ENCODE measurements at regions not wholly inside any gene's neighbourhood (a gene's known extent, or its start where the extent isn't known, plus 50 kb on each side); places are given as distances from the start of the nearest gene placed in this dataset.

DNA sequence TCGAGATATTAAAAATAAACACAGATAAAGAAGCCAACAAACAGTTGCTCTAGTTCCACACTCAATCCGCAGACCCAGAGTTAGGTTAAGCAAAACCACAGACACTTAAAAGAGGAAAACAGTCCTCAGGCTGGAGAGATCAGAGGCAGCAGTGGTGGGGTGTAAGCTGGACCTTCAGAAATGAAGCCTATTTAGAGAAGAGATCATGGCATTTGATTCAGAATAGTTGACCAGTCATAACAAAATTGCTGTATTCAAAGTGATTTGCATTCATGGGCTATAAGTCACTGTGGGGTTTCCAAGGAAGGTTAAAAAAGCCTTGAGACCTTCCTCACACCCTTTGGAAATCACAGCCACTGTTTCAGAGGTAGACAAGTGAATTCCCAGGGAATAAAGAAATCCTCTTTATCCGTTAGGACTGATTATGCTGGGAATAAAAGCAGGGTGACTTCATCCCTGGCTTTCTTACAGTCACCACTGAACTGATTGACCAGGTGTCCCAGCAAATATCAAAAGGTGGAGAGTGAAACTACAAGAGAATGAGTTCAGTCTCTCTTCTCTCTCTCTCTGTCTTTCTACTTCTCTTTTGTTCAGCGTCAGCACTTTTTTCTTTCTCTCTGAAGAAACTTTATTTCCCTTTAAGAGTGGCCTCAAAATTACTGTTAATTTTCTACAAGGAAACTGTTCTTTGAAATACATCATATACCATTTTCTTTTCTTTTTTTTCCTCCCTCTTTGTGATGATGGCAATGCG, 171.8 kb upstream of the PIK3C3 start:
- TF ChIP-seq CTCF (IDR thresholded peaks at IDR 0.05; ENCODE audit: insufficient read depth, low read length, poor library complexity, severe bottlenecking) (no peak), EZH2phosphoT487 (conservative IDR thresholded peaks at IDR 0.05; ENCODE audit: low read length) (no peak)

Measured in SU-DHL-6 (cell line).